HG02852 (cell line): ENCODE measurements at regions not wholly inside any gene's neighbourhood (a gene's known extent, or its start where the extent isn't known, plus 50 kb on each side); places are given as distances from the start of the nearest gene placed in this dataset.

ENCODE experiments used
- ATAC-seq: cut with Tn5 transposase; IDR thresholded peaks from one replicate; pipeline ENCODE4 v1.9.1; 2021; ENCODE audit warnings: mild to moderate bottlenecking, moderate library complexity; ENCODE audit not compliant: unreplicated experiment

DNA sequence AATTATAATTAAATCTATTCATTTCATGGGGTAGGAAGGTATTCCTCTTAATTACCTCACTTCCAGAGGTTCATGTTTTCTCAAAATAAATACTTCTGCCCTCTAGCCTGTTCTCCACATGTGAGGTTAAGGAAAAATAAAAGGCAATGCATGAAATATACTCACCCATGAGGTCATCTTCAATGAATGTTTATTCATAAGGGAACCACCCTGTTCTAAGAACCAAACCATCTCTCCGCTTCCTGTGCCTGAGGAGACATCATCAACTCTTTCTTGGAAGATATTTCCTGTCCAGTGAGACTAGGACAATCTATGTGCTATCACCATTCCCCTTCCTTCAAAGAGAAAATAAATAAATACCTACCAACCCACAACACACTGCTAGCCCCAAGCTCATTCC lies 513.7 kb upstream of the PLXNA2 start:
- no peak for ATAC-seq

GRCh38 chr1:208759255-208759654 lies 515.1 kb upstream of the PLXNA2 start:
- ATAC-seq = no peak

GRCh38 chr1:208763971-208764370 lies 519.8 kb upstream of the PLXNA2 start:
- no peak for ATAC-seq

GRCh38 chr1:208766832-208767231 lies 522.6 kb upstream of the PLXNA2 start:
- ATAC-seq = no peak

DNA sequence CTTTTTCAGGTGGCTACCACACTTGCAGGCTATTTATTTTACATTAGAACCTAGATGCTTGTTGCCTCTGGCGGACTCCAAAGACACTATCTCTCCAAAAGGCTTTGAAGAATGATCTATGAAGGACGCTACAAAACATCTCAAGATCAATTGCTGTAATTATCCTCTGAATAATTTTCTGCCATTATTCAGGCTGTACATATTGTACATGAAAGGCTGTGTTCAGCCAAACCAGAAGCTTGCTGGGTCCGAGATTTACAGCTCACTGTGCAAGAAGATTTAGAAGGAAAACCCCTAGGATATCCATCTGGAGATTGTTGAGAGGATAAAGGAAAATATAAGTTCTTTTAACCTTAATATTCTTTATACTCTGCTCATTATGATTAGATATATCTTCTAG lies 523.6 kb upstream of the PLXNA2 start:
- ATAC-seq = no peak

GRCh38 chr1:208772891-208773290 lies 528.7 kb upstream of the PLXNA2 start:
- ATAC-seq = no peak

GRCh38 chr1:208775841-208776240 lies 531.7 kb upstream of the PLXNA2 start:
- no peak for ATAC-seq

DNA sequence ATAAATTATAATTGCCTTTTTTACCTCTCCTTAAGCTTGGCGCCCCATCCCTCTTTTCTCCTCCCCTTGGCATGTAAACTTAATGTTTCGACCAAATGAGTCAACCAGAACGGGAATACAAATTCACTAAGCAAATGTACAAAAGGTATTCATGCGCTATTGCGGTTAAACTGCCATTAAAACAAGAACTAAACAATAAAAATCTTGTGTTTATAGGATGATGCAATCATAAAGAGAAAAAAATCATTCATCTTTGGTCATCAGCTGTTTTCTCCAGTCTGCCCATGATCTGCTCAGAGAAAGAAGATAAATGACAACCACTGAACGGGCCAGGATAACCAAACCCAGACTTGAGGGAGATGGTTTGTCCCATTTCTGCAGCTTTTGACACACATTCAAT lies 534.2 kb upstream of the PLXNA2 start:
- no peak for ATAC-seq

GRCh38 chr1:208781391-208782045 lies 537.3 kb upstream of the PLXNA2 start:
- ATAC-seq = no peak

GRCh38 chr1:208782186-208782585 lies 538.0 kb upstream of the PLXNA2 start:
- ATAC-seq = no peak

DNA sequence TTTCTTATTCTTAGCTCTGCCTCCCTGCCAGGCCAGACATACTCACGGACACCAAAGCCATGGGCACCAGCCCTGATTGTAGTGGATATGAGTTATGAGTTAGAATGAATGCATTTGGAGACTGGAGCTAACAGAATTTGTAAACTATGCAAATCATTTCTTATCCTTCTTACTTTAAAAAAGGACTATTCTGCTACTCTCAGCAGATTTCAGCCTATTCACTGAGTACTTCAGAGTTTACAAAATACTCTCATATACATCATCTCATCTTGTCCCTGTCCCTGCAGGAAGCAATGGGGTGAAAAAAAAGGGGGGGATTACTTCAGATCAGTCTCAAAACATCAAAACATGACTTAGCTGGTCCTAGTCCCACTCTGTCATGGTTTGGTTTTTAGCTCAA lies 541.4 kb upstream of the PLXNA2 start:
- no peak for ATAC-seq

- ATAC-seq = no peak
These were observed 543.0 kb upstream of the PLXNA2 start for GRCh38 chr1:208787219-208787618.

GRCh38 chr1:208788013-208788540 lies 543.9 kb upstream of the PLXNA2 start:
- no peak for ATAC-seq

- no peak for ATAC-seq
These were observed 547.3 kb upstream of the PLXNA2 start for GRCh38 chr1:208791456-208791855.

DNA sequence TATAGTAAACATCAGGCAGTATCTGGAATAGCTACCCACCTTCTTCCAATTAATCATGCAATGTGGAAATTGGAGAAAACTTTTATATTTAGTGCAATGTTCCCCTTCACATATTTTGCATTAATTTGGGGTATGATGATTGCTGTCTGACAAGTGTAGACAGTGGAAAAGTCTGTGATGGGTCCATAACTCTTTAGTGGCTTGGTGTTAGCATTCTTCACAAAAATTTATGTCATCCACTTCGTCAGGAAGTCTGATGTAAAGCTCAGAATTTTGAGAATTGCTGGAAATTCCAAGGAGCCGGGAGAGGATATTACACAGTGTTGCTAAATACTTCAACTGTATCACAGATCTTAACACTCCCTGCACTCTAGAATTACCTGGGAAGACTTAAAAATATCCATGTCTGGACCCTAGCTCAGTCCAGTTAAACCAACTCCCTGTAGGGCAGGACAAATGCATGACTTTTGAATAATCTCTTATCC lies 549.7 kb upstream of the PLXNA2 start:
- no peak for ATAC-seq

GRCh38 chr1:208799186-208799585 lies 555.0 kb upstream of the PLXNA2 start:
- no peak for ATAC-seq

- ATAC-seq = no peak
These were observed 559.0 kb upstream of the PLXNA2 start for GRCh38 chr1:208803011-208803811.

DNA sequence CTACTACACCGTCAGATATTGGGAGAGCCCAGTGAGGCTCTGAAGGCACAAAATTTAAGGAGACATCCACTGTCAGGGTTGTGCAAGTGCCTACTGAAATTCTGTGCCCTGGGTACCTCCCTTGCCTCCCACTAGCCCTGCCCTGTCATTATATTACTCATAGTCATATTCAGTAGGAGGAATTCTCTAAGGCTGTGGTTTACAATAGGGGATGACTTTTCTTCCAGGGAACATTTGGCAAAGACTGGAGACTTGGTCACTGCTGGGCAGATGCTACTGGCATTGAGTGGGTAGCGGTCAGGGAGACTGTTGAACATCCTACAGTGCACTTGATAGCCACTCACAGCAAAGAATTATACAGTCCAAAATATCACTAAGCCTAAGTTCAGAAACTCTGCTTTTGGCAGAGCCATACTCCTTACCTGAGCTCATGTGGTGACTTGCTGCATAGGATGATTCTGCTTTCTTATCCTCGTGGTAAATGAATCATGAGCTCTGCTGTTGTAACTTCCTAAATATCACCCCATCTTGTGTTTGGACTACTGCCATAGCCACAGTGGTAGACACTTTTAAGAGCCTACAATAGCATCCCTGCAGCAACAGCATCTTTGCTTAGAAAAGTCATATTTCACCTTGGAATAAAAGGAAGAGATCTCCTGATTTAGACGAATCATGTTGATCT lies 563.4 kb upstream of the PLXNA2 start:
- ATAC-seq = no peak

DNA sequence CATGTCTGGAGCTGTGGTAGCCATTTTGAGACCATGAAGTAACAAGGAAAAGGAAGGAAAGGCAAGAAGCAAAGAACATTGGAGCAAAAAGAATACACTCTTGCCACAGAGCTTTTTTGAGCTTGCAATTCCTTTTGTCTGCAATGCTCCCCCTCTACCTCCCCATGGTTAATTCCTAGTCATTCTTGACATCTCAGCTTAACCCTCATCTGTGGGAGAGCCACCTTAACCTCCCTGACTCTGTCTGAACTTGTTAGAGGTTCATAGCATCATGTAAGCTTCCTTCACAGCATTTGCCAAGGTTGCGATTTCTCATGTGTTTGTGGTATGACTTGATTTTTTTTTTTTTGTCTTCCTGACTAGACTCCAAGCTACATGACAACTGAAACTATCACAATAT lies 564.1 kb upstream of the PLXNA2 start:
- ATAC-seq = no peak

DNA sequence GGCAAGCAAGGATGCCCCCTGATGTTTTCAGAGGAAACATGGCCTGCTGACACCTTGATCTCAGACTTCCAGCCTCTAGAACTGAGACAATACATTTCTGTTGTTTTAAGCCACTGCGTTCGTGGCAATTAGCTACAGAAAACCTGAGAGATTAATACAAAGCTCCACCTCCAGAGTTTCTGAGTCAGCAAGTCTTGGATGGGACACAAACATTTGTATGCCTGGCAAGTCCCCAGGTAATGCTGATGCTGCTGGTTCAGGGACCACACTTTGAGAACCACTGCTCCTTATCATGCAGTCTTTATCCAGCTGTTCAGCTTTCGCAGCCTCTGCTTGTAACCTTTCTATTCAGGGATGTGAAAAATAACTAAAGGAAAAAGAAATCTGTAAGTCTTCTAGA lies 565.7 kb upstream of the PLXNA2 start:
- ATAC-seq = no peak

- no peak for ATAC-seq
These were observed 574.7 kb upstream of the PLXNA2 start for GRCh38 chr1:208818770-208819445.
